ENCODE measurements at regions not wholly inside any gene's neighbourhood (a gene's known extent, or its start where the extent isn't known, plus 50 kb on each side); places are given as distances from the start of the nearest gene placed in this dataset.

DNA sequence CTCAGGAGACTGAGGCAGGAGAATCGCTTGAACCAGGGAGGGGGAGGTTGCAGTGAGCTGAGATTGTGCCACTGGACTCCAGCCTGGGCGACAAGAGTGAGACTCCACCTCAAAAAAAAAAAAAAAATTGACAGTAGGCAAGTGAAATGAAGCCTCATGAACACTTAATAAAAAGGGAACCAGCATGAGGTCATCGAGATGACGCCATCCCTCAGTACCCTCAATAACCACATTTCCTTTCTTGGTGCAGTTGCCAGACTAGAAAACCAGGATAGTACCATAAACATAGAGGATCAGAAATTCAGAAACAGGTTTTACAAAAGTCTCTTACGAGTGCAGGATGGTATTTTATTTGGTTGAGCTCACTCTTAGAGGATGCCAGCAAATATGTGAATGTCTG, 584.1 kb downstream of the MAFB start:
- Histone ChIP-seq H3K27ac (ENCODE audit: low read depth, low read length) (no peak overlapping the region), H3K4me2 (ENCODE audit: low read length) (no peak overlapping the region)

DNA sequence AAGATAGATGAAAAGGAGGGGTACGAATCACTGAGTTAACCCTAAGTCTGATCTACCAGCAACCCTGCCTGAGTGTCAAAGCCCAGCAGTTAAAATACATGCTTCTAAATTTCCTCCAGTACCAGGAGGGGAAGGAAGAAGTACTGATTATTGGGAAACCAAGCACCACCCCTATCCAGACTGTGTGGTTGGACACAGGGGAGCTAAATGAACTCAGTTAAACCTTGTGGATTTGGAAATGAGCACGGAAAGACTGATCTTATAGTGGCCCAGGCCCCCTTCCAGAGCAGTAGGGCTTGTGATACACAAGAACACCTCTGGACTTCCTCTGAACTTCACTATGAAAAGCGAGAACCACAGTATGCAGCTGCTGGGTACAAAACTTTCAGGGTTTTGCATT, 585.6 kb downstream of the MAFB start:
- H3K27me3 ChIP-seq (ENCODE audit: control insufficient read depth, low read length): no peaks in the 10 kb centered on the region
- H3K27ac ChIP-seq (ENCODE audit: low read depth, low read length): no peak overlapping the region
- TF ChIP-seq, protein P1, sequence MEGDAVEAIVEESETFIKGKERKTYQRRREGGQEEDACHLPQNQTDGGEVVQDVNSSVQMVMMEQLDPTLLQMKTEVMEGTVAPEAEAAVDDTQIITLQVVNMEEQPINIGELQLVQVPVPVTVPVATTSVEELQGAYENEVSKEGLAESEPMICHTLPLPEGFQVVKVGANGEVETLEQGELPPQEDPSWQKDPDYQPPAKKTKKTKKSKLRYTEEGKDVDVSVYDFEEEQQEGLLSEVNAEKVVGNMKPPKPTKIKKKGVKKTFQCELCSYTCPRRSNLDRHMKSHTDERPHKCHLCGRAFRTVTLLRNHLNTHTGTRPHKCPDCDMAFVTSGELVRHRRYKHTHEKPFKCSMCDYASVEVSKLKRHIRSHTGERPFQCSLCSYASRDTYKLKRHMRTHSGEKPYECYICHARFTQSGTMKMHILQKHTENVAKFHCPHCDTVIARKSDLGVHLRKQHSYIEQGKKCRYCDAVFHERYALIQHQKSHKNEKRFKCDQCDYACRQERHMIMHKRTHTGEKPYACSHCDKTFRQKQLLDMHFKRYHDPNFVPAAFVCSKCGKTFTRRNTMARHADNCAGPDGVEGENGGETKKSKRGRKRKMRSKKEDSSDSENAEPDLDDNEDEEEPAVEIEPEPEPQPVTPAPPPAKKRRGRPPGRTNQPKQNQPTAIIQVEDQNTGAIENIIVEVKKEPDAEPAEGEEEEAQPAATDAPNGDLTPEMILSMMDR (IDR thresholded peaks at IDR 0.05; ENCODE audit: low read depth, low read length, poor library complexity, severe bottlenecking): no peak
- no peak for TF ChIP-seq EZH2phosphoT487 (IDR thresholded peaks at IDR 0.05; ENCODE audit: borderline replicate concordance, low read length)
- H3K79me2 ChIP-seq (ENCODE audit: control insufficient read depth, low read length): no peaks in the 10 kb centered on the region
- H3K4me1 ChIP-seq (ENCODE audit: control insufficient read depth, low read length): no peaks in the 10 kb centered on the region
- H4K20me1 ChIP-seq (ENCODE audit: control insufficient read depth, insufficient read depth, low read depth, low read length): no peaks in the 10 kb centered on the region
- H3K4me2 ChIP-seq (ENCODE audit: low read length): no peak overlapping the region
- no peak overlapping the region for H3K4me3 ChIP-seq (ENCODE audit: low read length)
- no peaks in the 10 kb centered on the region for H3K9me3 ChIP-seq (ENCODE audit: control insufficient read depth, insufficient read depth, low read length)
- H3K9me2 ChIP-seq (replicated peaks; ENCODE audit: control insufficient read depth, low read length): no peaks in the 10 kb centered on the region
- no peaks in the 10 kb centered on the region for H3K36me3 ChIP-seq (ENCODE audit: control insufficient read depth, low read length)
- no peaks in the 10 kb centered on the region for H3F3A ChIP-seq (ENCODE audit: control insufficient read depth, insufficient read depth)

More for the DNA sequence above, 584.1 kb downstream of the MAFB start:
- H3K9me2 ChIP-seq (replicated peaks; ENCODE audit: control insufficient read depth, low read length): no peaks in the 10 kb centered on the region
- H3K4me3 ChIP-seq (ENCODE audit: low read length): no peak overlapping the region
- H3K79me2 ChIP-seq (ENCODE audit: control insufficient read depth, low read length): no peaks in the 10 kb centered on the region
- no peaks in the 10 kb centered on the region for H3K9me3 ChIP-seq (ENCODE audit: control insufficient read depth, insufficient read depth, low read length)
- no peaks in the 10 kb centered on the region for H4K20me1 ChIP-seq (ENCODE audit: control insufficient read depth, insufficient read depth, low read depth, low read length)
- no peaks in the 10 kb centered on the region for H3K4me1 ChIP-seq (ENCODE audit: control insufficient read depth, low read length)
- TF ChIP-seq EZH2phosphoT487 (IDR thresholded peaks at IDR 0.05; ENCODE audit: borderline replicate concordance, low read length): no peak
- TF ChIP-seq, protein P1 (IDR thresholded peaks at IDR 0.05; ENCODE audit: low read depth, low read length, poor library complexity, severe bottlenecking): no peak
- H3F3A ChIP-seq (ENCODE audit: control insufficient read depth, insufficient read depth): no peaks in the 10 kb centered on the region
- H3K36me3 ChIP-seq (ENCODE audit: control insufficient read depth, low read length): no peaks in the 10 kb centered on the region
- no peaks in the 10 kb centered on the region for H3K27me3 ChIP-seq (ENCODE audit: control insufficient read depth, low read length)

DNA sequence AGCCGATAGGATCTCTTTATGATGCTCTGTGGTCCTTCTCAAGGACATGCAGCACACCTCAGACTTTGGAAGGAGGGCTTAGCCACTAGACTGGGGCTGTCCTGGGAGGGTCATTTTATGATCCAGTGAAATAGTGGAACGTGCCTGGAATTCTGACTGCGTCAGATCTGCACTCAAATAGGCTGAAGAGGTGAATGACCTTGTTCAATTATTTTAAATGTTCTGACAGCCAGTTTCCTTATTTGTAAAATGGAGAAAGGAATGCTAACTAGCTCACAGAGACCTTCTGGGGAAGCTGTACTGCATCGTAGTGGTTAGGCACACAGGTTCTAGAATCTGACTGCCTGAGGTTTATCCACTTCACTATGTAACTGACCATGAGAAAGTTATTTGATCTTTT, 587.5 kb downstream of the MAFB start:
- H3K9me2 ChIP-seq (replicated peaks; ENCODE audit: control insufficient read depth, low read length): no peaks in the 10 kb centered on the region
- H3K27ac ChIP-seq (ENCODE audit: low read depth, low read length): no peak overlapping the region
- H3K4me2 ChIP-seq (ENCODE audit: low read length): no peak overlapping the region
- no peaks in the 10 kb centered on the region for H3K36me3 ChIP-seq (ENCODE audit: control insufficient read depth, low read length)
- H4K20me1 ChIP-seq (ENCODE audit: control insufficient read depth, insufficient read depth, low read depth, low read length): no peaks in the 10 kb centered on the region
- H3K9me3 ChIP-seq (ENCODE audit: control insufficient read depth, insufficient read depth, low read length): no peaks in the 10 kb centered on the region
- no peak overlapping the region for H3K4me3 ChIP-seq (ENCODE audit: low read length)
- H3F3A ChIP-seq (ENCODE audit: control insufficient read depth, insufficient read depth): no peaks in the 10 kb centered on the region
- H3K4me1 ChIP-seq (ENCODE audit: control insufficient read depth, low read length): no peaks in the 10 kb centered on the region
- no peaks in the 10 kb centered on the region for H3K79me2 ChIP-seq (ENCODE audit: control insufficient read depth, low read length)
- TF ChIP-seq EZH2phosphoT487 (IDR thresholded peaks at IDR 0.05; ENCODE audit: borderline replicate concordance, low read length): no peak
- TF ChIP-seq, protein P1 (IDR thresholded peaks at IDR 0.05; ENCODE audit: low read depth, low read length, poor library complexity, severe bottlenecking): no peak
- no peaks in the 10 kb centered on the region for H3K27me3 ChIP-seq (ENCODE audit: control insufficient read depth, low read length)

DNA sequence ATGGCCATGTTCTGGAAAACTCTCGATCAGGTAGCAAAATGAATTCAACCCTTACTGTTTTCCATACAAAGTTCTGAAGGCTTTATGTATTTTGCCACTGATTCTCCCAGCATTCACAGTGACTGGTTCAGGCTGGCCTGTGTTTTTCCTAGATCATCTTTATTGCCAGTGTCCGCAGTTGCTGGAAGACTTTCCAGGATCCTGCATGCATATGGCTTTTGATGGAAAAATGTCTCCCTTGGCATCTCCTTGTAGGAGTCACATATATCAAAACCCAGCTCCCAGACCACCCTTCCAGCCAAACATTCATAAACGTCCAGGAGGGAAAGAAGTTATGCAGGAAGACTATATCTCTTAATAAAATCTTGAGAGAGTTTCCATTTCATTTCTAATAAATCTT, 588.8 kb downstream of the MAFB start:
- Histone ChIP-seq H4K20me1 (ENCODE audit: control insufficient read depth, insufficient read depth, low read depth, low read length) (no peaks in the 10 kb centered on the region), H3F3A (ENCODE audit: control insufficient read depth, insufficient read depth) (no peaks in the 10 kb centered on the region), H3K27ac (ENCODE audit: low read depth, low read length) (no peak overlapping the region), H3K9me3 (ENCODE audit: control insufficient read depth, insufficient read depth, low read length) (no peaks in the 10 kb centered on the region), H3K36me3 (ENCODE audit: control insufficient read depth, low read length) (no peaks in the 10 kb centered on the region), H3K4me2 (ENCODE audit: low read length) (no peak overlapping the region), H3K4me3 (ENCODE audit: low read length) (no peak overlapping the region), H3K9me2 (replicated peaks; ENCODE audit: control insufficient read depth, low read length) (no peaks in the 10 kb centered on the region), H3K4me1 (ENCODE audit: control insufficient read depth, low read length) (no peaks in the 10 kb centered on the region), H3K27me3 (ENCODE audit: control insufficient read depth, low read length) (no peaks in the 10 kb centered on the region), H3K79me2 (ENCODE audit: control insufficient read depth, low read length) (no peaks in the 10 kb centered on the region)
- TF ChIP-seq, protein P1 (IDR thresholded peaks at IDR 0.05; ENCODE audit: low read depth, low read length, poor library complexity, severe bottlenecking): no peak
- no peak for TF ChIP-seq EZH2phosphoT487 (IDR thresholded peaks at IDR 0.05; ENCODE audit: borderline replicate concordance, low read length)

Data from DOHH2 (cell line).